Naive thymus-derived CD4-positive, alpha-beta T cell (primary cell): ENCODE measurements at regions not wholly inside any gene's neighbourhood (a gene's known extent, or its start where the extent isn't known, plus 50 kb on each side); places are given as distances from the start of the nearest gene placed in this dataset.
"Not testable (repeated sequence)": the region's sequence is repeated elsewhere in the genome, so short reads cannot be mapped to it uniquely, and the experiment has no call there.

Experiments used
- ATAC-seq: fragments of 150-1000 bp; cut with Tn5 transposase; 2 replicates; pipeline ENCODE4 v1.10.0; 2021; ENCODE audit warnings: mild to moderate bottlenecking, moderate library complexity
- CTCF ChIA-PET: fragments of 350-600 bp; sonication (Branson Sonifier 250); formaldehyde crosslinking; loops from one replicate; lab custom pipeline; 2021; ENCODE audit warnings: antibody characterized with exemption; lab: Charles Lee
- POLR2A ChIA-PET: fragments of 350-600 bp; sonication (Branson Sonifier 250); formaldehyde crosslinking; loops from one replicate; lab custom pipeline; 2021; ENCODE audit warnings: antibody characterized with exemption, inconsistent platforms; lab: Charles Lee
- DNase-seq, 9 donors: peaks; one replicate each; pipeline versions ENCODE4 v3.0.0 to v3.0.0-alpha.2; 2020 to 2022; ENCODE audit warnings: mixed read lengths in 1 of 9
- H3K27ac ChIP-seq: one replicate; pipeline ENCODE4 v1.7.0; 2013; ENCODE audit warnings: mild to moderate bottlenecking, low read depth, low read length, moderate library complexity
- H3K27me3 ChIP-seq, 2 donors: one replicate each; pipeline ENCODE4 v1.7.0; 2013; ENCODE audit warnings: low read length in 2 of 2, mild to moderate bottlenecking in 2 of 2, moderate library complexity in 2 of 2; ENCODE audit not compliant: control insufficient read depth in 2 of 2, insufficient read depth in 2 of 2
- H3K36me3 ChIP-seq, 3 experiments: 1 replicate in 2 of 3; 2 replicates in 1 of 3; pipeline ENCODE4 v1.7.0; 2013; ENCODE audit warnings: low read length in 3 of 3, mild to moderate bottlenecking in 3 of 3, moderate library complexity in 1 of 3; ENCODE audit not compliant: insufficient read depth in 3 of 3, control insufficient read depth in 2 of 3
- H3K4me1 ChIP-seq, 2 donors: one replicate each; pipeline ENCODE4 v1.7.0; 2013; ENCODE audit warnings: low read length in 2 of 2, mild to moderate bottlenecking in 2 of 2, moderate library complexity in 1 of 2; ENCODE audit not compliant: control insufficient read depth in 2 of 2, insufficient read depth in 2 of 2
- H3K4me3 ChIP-seq: 2 replicates; pipeline ENCODE4 v1.7.0; 2013; ENCODE audit warnings: mild to moderate bottlenecking, low read length
- H3K9me3 ChIP-seq, 3 experiments: 1 replicate in 2 of 3; 2 replicates in 1 of 3; pipeline ENCODE4 v1.7.0; 2013; ENCODE audit warnings: low read length in 3 of 3; ENCODE audit not compliant: control insufficient read depth in 2 of 3
- H3K27ac Mint-ChIP-seq, 9 donors: one replicate each; pipeline ENCODE4 v1.8.0; 2020 to 2022; ENCODE audit warnings: mixed read lengths in 9 of 9, mild to moderate bottlenecking in 8 of 9, moderate library complexity in 5 of 9, inconsistent platforms in 2 of 9
- H3K27me3 Mint-ChIP-seq, 5 donors: one replicate each; pipeline ENCODE4 v1.8.0; 2021 to 2022; ENCODE audit warnings: mixed read lengths in 5 of 5, mild to moderate bottlenecking in 1 of 5
- H3K36me3 Mint-ChIP-seq, 5 donors: one replicate each; pipeline ENCODE4 v1.8.0; 2020 to 2022; ENCODE audit warnings: mixed read lengths in 5 of 5, mild to moderate bottlenecking in 3 of 5, inconsistent platforms in 1 of 5
- H3K4me1 Mint-ChIP-seq, 7 donors: one replicate each; pipeline ENCODE4 v1.8.0; 2020 to 2022; ENCODE audit warnings: mixed read lengths in 7 of 7, mild to moderate bottlenecking in 3 of 7, inconsistent platforms in 1 of 7
- H3K4me3 Mint-ChIP-seq, 10 donors: one replicate each; pipeline ENCODE4 v1.8.0; 2020 to 2022; ENCODE audit warnings: mild to moderate bottlenecking in 10 of 10, mixed read lengths in 10 of 10, moderate library complexity in 6 of 10, inconsistent platforms in 2 of 10
- H3K9me3 Mint-ChIP-seq, 11 donors: one replicate each; pipeline ENCODE4 v1.8.0; 2020 to 2022; ENCODE audit warnings: mixed read lengths in 11 of 11, mild to moderate bottlenecking in 4 of 11, inconsistent platforms in 1 of 11, moderate library complexity in 1 of 11
- intact Hi-C, 2 donors: fragments of 100-400 bp; cut with micrococcal nuclease; formaldehyde crosslinking; loops; one replicate each; pipeline ENCODE4 v1.15.1; 2023

GRCh38 chr1:221574529-221574928 is 167.4 kb downstream of the DUSP10 start:
- Histone ChIP-seq H3K27ac (no peak overlapping the region), H3K9me3 (no peaks in the 10 kb centered on the region), H3K4me1 (no peaks in the 10 kb centered on the region), H3K4me3 (no peak overlapping the region), H3K27me3 (no peaks in the 10 kb centered on the region), H3K36me3 (no peaks in the 10 kb centered on the region)
- no peak for ATAC-seq
- Mint-ChIP-seq H3K9me3 (peaks cover 0 to 6% (median 0%) of the 10 kb centered on the region in 11 donors), H3K27me3 (peaks cover 0 to 14% (median 5%) of the 10 kb centered on the region in 5 donors), H3K27ac (no peak overlapping the region), H3K4me1 (no peaks in the 10 kb centered on the region), H3K36me3 (no peaks in the 10 kb centered on the region), H3K4me3 (no peak overlapping the region)
- DNase-seq = no peak
- POLR2A ChIA-PET = no interaction called here
- intact Hi-C loops = no loop called here
- CTCF ChIA-PET = interaction anchor here (0.6 kb wide), 1 partner anchor 54 kb away, joined by 3 read pairs; no protein-coding TSS in a partner anchor

- no peak for ATAC-seq
- intact Hi-C loops = no loop called here
- ChIA-PET POLR2A (no interaction called here), CTCF (no interaction called here)
- no peaks in the 10 kb centered on the region for H3K4me1 Mint-ChIP-seq
- H3K27me3 ChIP-seq = no peaks in the 10 kb centered on the region
- H3K9me3 Mint-ChIP-seq = peaks cover 0 to 6% (median 0%) of the 10 kb centered on the region in 11 donors
- no peak overlapping the region for H3K4me3 Mint-ChIP-seq
- H3K27me3 Mint-ChIP-seq = peaks cover 0 to 14% (median 5%) of the 10 kb centered on the region in 5 donors
- H3K9me3 ChIP-seq = no peaks in the 10 kb centered on the region
- no peaks in the 10 kb centered on the region for H3K36me3 ChIP-seq
- H3K27ac ChIP-seq = no peak overlapping the region
- H3K27ac Mint-ChIP-seq = no peak overlapping the region
- no peak for DNase-seq
- no peaks in the 10 kb centered on the region for H3K4me1 ChIP-seq
- H3K36me3 Mint-ChIP-seq = no peaks in the 10 kb centered on the region
- no peak overlapping the region for H3K4me3 ChIP-seq
Observed at GRCh38 chr1:221575605-221576004, 166.3 kb downstream of the DUSP10 start.

- H3K27me3 Mint-ChIP-seq = peaks cover 0 to 15% (median 5%) of the 10 kb centered on the region in 5 donors
- no peak overlapping the region for H3K4me3 ChIP-seq
- peaks cover 0 to 6% (median 0%) of the 10 kb centered on the region in 11 donors for H3K9me3 Mint-ChIP-seq
- no peaks in the 10 kb centered on the region for H3K4me1 Mint-ChIP-seq
- ATAC-seq = no peak
- H3K4me1 ChIP-seq = no peaks in the 10 kb centered on the region
- H3K36me3 ChIP-seq = no peaks in the 10 kb centered on the region
- H3K27ac Mint-ChIP-seq = no peak overlapping the region
- ChIA-PET POLR2A (no interaction called here), CTCF (no interaction called here)
- H3K27me3 ChIP-seq = no peaks in the 10 kb centered on the region
- no peak overlapping the region for H3K4me3 Mint-ChIP-seq
- no peak overlapping the region for H3K27ac ChIP-seq
- no peaks in the 10 kb centered on the region for H3K36me3 Mint-ChIP-seq
- intact Hi-C loops = no loop called here
- no peaks in the 10 kb centered on the region for H3K9me3 ChIP-seq
- no peak for DNase-seq
Observed at GRCh38 chr1:221576268-221576667, 165.6 kb downstream of the DUSP10 start.

GRCh38 chr1:221583465-221583864 is 158.4 kb downstream of the DUSP10 start:
- ChIA-PET POLR2A (no interaction called here), CTCF (interaction anchor here (0.7 kb wide), 1 partner anchor 666 kb away, joined by 3 read pairs; no protein-coding TSS in a partner anchor)
- no peak overlapping the region for H3K4me3 Mint-ChIP-seq
- peaks cover 0 to 7% (median 2%) of the 10 kb centered on the region in 11 donors for H3K9me3 Mint-ChIP-seq
- peaks cover 0 to 41% (median 0%) of the 10 kb centered on the region in 5 donors for H3K27me3 Mint-ChIP-seq
- H3K27ac Mint-ChIP-seq = no peak overlapping the region
- intact Hi-C loops = no loop called here
- Histone ChIP-seq H3K27me3 (peaks cover 0 to 2% of the 10 kb centered on the region in 2 donors), H3K4me1 (no peaks in the 10 kb centered on the region), H3K36me3 (no peaks in the 10 kb centered on the region), H3K9me3 (no peaks in the 10 kb centered on the region), H3K27ac (no peak overlapping the region), H3K4me3 (no peak overlapping the region)
- DNase-seq = no peak
- H3K4me1 Mint-ChIP-seq = no peaks in the 10 kb centered on the region
- peaks cover 0 to 4% (median 0%) of the 10 kb centered on the region in 5 donors for H3K36me3 Mint-ChIP-seq
- ATAC-seq = no peak

GRCh38 chr1:221587013-221587412 is 154.9 kb downstream of the DUSP10 start:
- H3K27me3 ChIP-seq, H3K36me3 ChIP-seq, H3K4me1 ChIP-seq, H3K4me3 ChIP-seq, intact Hi-C loops, DNase-seq, H3K27ac Mint-ChIP-seq, ATAC-seq, CTCF ChIA-PET, H3K4me1 Mint-ChIP-seq, H3K4me3 Mint-ChIP-seq, H3K27ac ChIP-seq, H3K9me3 Mint-ChIP-seq, H3K36me3 Mint-ChIP-seq, POLR2A ChIA-PET, H3K9me3 ChIP-seq: not testable (repeated sequence)
- H3K27me3 Mint-ChIP-seq = peaks cover 0 to 33% (median 0%) of the 10 kb centered on the region in 5 donors

- H3K27ac ChIP-seq, H3K4me1 ChIP-seq, H3K9me3 Mint-ChIP-seq, CTCF ChIA-PET, DNase-seq, H3K4me3 ChIP-seq, H3K27me3 ChIP-seq, POLR2A ChIA-PET, ATAC-seq, H3K4me1 Mint-ChIP-seq, H3K36me3 Mint-ChIP-seq, H3K4me3 Mint-ChIP-seq, intact Hi-C loops, H3K27ac Mint-ChIP-seq, H3K9me3 ChIP-seq, H3K36me3 ChIP-seq: not testable (repeated sequence)
- peaks cover 0 to 14% (median 0%) of the 10 kb centered on the region in 5 donors for H3K27me3 Mint-ChIP-seq
Observed at GRCh38 chr1:221591250-221591649, 150.6 kb downstream of the DUSP10 start.

GRCh38 chr1:221594576-221594975 is 147.3 kb downstream of the DUSP10 start:
- Mint-ChIP-seq H3K36me3 (no peaks in the 10 kb centered on the region), H3K4me3 (no peak overlapping the region), H3K27ac (no peak overlapping the region), H3K27me3 (peaks cover 0 to 4% (median 0%) of the 10 kb centered on the region in 5 donors), H3K9me3 (peaks cover 0 to 2% (median 0%) of the 10 kb centered on the region in 11 donors), H3K4me1 (no peaks in the 10 kb centered on the region)
- no peaks in the 10 kb centered on the region for H3K4me1 ChIP-seq
- POLR2A ChIA-PET = no interaction called here
- no peaks in the 10 kb centered on the region for H3K9me3 ChIP-seq
- CTCF ChIA-PET = interaction anchor here (0.6 kb wide), 1 partner anchor 21 kb away, joined by 3 read pairs; no protein-coding TSS in a partner anchor
- no peak overlapping the region for H3K27ac ChIP-seq
- ATAC-seq = no peak
- no peak for DNase-seq
- no peaks in the 10 kb centered on the region for H3K36me3 ChIP-seq
- intact Hi-C loops = no loop called here
- no peak overlapping the region for H3K4me3 ChIP-seq
- no peaks in the 10 kb centered on the region for H3K27me3 ChIP-seq
